ENCODE measurements at regions not wholly inside any gene's neighbourhood (a gene's known extent, or its start where the extent isn't known, plus 50 kb on each side); places are given as distances from the start of the nearest gene placed in this dataset.
"Not testable (repeated sequence)": the region's sequence is repeated elsewhere in the genome, so short reads cannot be mapped to it uniquely, and the experiment has no call there.

- no peak for DNase-seq (ENCODE audit: low spot score)
- Histone ChIP-seq H3K27me3 (ENCODE audit: control insufficient read depth in 4 of 4, insufficient read depth in 4 of 4, low read length in 3 of 4) (no peaks in the 10 kb centered on the region), H3K36me3 (ENCODE audit: control insufficient read depth in 4 of 4, insufficient read depth in 3 of 4, low read depth in 1 of 4, low read length in 3 of 4) (no peaks in the 10 kb centered on the region), H3K4me1 (ENCODE audit: control insufficient read depth in 4 of 4, insufficient read depth in 4 of 4, low read length in 3 of 4) (no peaks in the 10 kb centered on the region), H3K27ac (ENCODE audit: low read depth in 1 of 2, low read length in 2 of 2) (no peak overlapping the region), H3K4me3 (ENCODE audit: low read depth in 1 of 3, low read length in 3 of 3) (no peak overlapping the region), H3K9me3 (ENCODE audit: control insufficient read depth in 4 of 4, low read length in 3 of 4) (no peaks in the 10 kb centered on the region), H3K9ac (ENCODE audit: low read depth in 1 of 2, low read length in 2 of 2) (no peak overlapping the region)
- TF ChIP-seq YY1 (IDR thresholded peaks at IDR 0.05) = no peak
- TF ChIP-seq CTCF (IDR thresholded peaks at IDR 0.05; ENCODE audit: low read depth, low read length, missing input control) = no peak
- TF ChIP-seq RAD21 (IDR thresholded peaks at IDR 0.05) = no peak
- TF ChIP-seq GABPA (IDR thresholded peaks at IDR 0.05 in 1 of 2, conservative IDR thresholded peaks at IDR 0.05 in 1 of 2) = no peak
- TF ChIP-seq FOXA2 (IDR thresholded peaks at IDR 0.05) = no peak
- TF ChIP-seq HNF4G (IDR thresholded peaks at IDR 0.05) = no peak
- TF ChIP-seq FOXA1 (IDR thresholded peaks at IDR 0.05) = no peak
- TF ChIP-seq, protein P1, sequence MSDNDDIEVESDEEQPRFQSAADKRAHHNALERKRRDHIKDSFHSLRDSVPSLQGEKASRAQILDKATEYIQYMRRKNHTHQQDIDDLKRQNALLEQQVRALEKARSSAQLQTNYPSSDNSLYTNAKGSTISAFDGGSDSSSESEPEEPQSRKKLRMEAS (IDR thresholded peaks at IDR 0.05) = no peak
- TF ChIP-seq SP1 (IDR thresholded peaks at IDR 0.05) = no peak
- TF ChIP-seq ATF3 (IDR thresholded peaks at IDR 0.05) = no peak
- TF ChIP-seq, protein P2, sequence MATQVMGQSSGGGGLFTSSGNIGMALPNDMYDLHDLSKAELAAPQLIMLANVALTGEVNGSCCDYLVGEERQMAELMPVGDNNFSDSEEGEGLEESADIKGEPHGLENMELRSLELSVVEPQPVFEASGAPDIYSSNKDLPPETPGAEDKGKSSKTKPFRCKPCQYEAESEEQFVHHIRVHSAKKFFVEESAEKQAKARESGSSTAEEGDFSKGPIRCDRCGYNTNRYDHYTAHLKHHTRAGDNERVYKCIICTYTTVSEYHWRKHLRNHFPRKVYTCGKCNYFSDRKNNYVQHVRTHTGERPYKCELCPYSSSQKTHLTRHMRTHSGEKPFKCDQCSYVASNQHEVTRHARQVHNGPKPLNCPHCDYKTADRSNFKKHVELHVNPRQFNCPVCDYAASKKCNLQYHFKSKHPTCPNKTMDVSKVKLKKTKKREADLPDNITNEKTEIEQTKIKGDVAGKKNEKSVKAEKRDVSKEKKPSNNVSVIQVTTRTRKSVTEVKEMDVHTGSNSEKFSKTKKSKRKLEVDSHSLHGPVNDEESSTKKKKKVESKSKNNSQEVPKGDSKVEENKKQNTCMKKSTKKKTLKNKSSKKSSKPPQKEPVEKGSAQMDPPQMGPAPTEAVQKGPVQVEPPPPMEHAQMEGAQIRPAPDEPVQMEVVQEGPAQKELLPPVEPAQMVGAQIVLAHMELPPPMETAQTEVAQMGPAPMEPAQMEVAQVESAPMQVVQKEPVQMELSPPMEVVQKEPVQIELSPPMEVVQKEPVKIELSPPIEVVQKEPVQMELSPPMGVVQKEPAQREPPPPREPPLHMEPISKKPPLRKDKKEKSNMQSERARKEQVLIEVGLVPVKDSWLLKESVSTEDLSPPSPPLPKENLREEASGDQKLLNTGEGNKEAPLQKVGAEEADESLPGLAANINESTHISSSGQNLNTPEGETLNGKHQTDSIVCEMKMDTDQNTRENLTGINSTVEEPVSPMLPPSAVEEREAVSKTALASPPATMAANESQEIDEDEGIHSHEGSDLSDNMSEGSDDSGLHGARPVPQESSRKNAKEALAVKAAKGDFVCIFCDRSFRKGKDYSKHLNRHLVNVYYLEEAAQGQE (IDR thresholded peaks at IDR 0.05) = no peak
- TF ChIP-seq, protein P3, sequence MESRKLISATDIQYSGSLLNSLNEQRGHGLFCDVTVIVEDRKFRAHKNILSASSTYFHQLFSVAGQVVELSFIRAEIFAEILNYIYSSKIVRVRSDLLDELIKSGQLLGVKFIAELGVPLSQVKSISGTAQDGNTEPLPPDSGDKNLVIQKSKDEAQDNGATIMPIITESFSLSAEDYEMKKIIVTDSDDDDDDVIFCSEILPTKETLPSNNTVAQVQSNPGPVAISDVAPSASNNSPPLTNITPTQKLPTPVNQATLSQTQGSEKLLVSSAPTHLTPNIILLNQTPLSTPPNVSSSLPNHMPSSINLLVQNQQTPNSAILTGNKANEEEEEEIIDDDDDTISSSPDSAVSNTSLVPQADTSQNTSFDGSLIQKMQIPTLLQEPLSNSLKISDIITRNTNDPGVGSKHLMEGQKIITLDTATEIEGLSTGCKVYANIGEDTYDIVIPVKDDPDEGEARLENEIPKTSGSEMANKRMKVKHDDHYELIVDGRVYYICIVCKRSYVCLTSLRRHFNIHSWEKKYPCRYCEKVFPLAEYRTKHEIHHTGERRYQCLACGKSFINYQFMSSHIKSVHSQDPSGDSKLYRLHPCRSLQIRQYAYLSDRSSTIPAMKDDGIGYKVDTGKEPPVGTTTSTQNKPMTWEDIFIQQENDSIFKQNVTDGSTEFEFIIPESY (IDR thresholded peaks at IDR 0.05) = no peak
- no peak for TF ChIP-seq JUND (IDR thresholded peaks at IDR 0.05)
- TF ChIP-seq RXRA (IDR thresholded peaks at IDR 0.05) = no peak
- TF ChIP-seq HNF4A (conservative IDR thresholded peaks at IDR 0.05) = no peak
- TF ChIP-seq TAF1 (conservative IDR thresholded peaks at IDR 0.05) = no peak
- TF ChIP-seq NR2F2 (IDR thresholded peaks at IDR 0.05) = no peak
These were observed 508.4 kb upstream of the MIR17HG start for GRCh38 chr13:90839061-90839460.

GRCh38 chr13:90846936-90847335, 500.6 kb upstream of the MIR17HG start:
- Histone ChIP-seq H3K4me3 (ENCODE audit: low read depth in 1 of 3, low read length in 3 of 3) (no peak overlapping the region), H3K27me3 (ENCODE audit: control insufficient read depth in 4 of 4, insufficient read depth in 4 of 4, low read length in 3 of 4) (no peaks in the 10 kb centered on the region), H3K9ac (ENCODE audit: low read depth in 1 of 2, low read length in 2 of 2) (no peak overlapping the region), H3K27ac (ENCODE audit: low read depth in 1 of 2, low read length in 2 of 2) (no peak overlapping the region), H3K4me1 (ENCODE audit: control insufficient read depth in 4 of 4, insufficient read depth in 4 of 4, low read length in 3 of 4) (no peaks in the 10 kb centered on the region), H3K36me3 (ENCODE audit: control insufficient read depth in 4 of 4, insufficient read depth in 3 of 4, low read depth in 1 of 4, low read length in 3 of 4) (no peaks in the 10 kb centered on the region), H3K9me3 (ENCODE audit: control insufficient read depth in 4 of 4, low read length in 3 of 4) (no peaks in the 10 kb centered on the region)
- DNase-seq (ENCODE audit: low spot score) = no peak
- TF ChIP-seq JUND (IDR thresholded peaks at IDR 0.05) (no peak), EGR1 (IDR thresholded peaks at IDR 0.05; ENCODE audit: low read depth in 2 of 2) (no peak), NR2F2 (IDR thresholded peaks at IDR 0.05) (no peak)
- TF ChIP-seq, protein P1 (IDR thresholded peaks at IDR 0.05) = no peak
- 93% methylated on average over 1 of the region's 1 CpG for WGBS

DNA sequence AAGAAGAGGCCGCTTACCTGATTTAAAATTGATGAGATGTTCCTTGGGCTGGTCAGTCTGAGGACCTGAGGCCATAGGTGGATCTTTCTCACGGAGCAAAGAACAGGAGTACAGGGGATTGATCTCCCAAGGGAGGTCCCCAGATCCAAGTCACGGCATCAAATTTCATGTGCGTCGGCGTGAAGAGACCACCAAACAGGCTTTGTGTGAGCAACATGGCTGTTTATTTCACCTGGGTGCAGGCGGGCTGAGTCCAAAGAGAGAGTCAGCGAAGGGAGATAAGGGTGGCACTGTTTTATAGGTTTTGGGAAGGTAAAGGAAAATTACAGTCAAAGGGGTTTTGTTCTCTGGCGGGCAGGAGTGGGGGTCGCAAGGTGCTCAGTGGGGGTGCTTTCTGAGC, 493.8 kb upstream of the MIR17HG start:
- H3K4me1 ChIP-seq (ENCODE audit: control insufficient read depth in 4 of 4, insufficient read depth in 4 of 4, low read length in 3 of 4); H3K4me3 ChIP-seq (ENCODE audit: low read depth in 1 of 3, low read length in 3 of 3); H3K27ac ChIP-seq (ENCODE audit: low read depth in 1 of 2, low read length in 2 of 2); H3K9ac ChIP-seq (ENCODE audit: low read depth in 1 of 2, low read length in 2 of 2); DNase-seq (ENCODE audit: low spot score); H3K9me3 ChIP-seq (ENCODE audit: control insufficient read depth in 4 of 4, low read length in 3 of 4); H3K27me3 ChIP-seq (ENCODE audit: control insufficient read depth in 4 of 4, insufficient read depth in 4 of 4, low read length in 3 of 4); H3K36me3 ChIP-seq (ENCODE audit: control insufficient read depth in 4 of 4, insufficient read depth in 3 of 4, low read depth in 1 of 4, low read length in 3 of 4): not testable (repeated sequence)
- 82% methylated on average over 10 of the region's 10 CpGs for WGBS

Measured in liver (tissue), 8 donors.